ENCODE measurements at regions not wholly inside any gene's neighbourhood (a gene's known extent, or its start where the extent isn't known, plus 50 kb on each side); places are given as distances from the start of the nearest gene placed in this dataset.

GRCh38 chr5:24850926-24851486 lies 206.2 kb upstream of the CDH10 start:
- TF ChIP-seq GATA1 (IDR thresholded peaks at IDR 0.05; ENCODE audit: low read depth, low read length) = no peak
- no peak for TF ChIP-seq POLR2A (IDR thresholded peaks at IDR 0.05; ENCODE audit: low read length)
- DNase-seq = no peak

- TF ChIP-seq POLR2A (IDR thresholded peaks at IDR 0.05; ENCODE audit: low read length) = no peak
- no peak for TF ChIP-seq GATA1 (IDR thresholded peaks at IDR 0.05; ENCODE audit: low read depth, low read length)
- DNase-seq = no peak
These were observed 204.4 kb upstream of the CDH10 start for GRCh38 chr5:24849210-24849609.

GRCh38 chr5:24831989-24832388 lies 187.2 kb upstream of the CDH10 start:
- TF ChIP-seq POLR2A (IDR thresholded peaks at IDR 0.05; ENCODE audit: low read length) = no peak
- TF ChIP-seq GATA1 (IDR thresholded peaks at IDR 0.05; ENCODE audit: low read depth, low read length) = no peak

GRCh38 chr5:24823625-24824024 lies 178.8 kb upstream of the CDH10 start:
- no peak for DNase-seq
- TF ChIP-seq GATA1 (IDR thresholded peaks at IDR 0.05; ENCODE audit: low read depth, low read length) (no peak), POLR2A (IDR thresholded peaks at IDR 0.05; ENCODE audit: low read length) (no peak)

More at GRCh38 chr5:24831989-24832388, 187.2 kb upstream of the CDH10 start:
- no peak for DNase-seq

GRCh38 chr5:24819841-24820240 lies 175.1 kb upstream of the CDH10 start:
- TF ChIP-seq GATA1 (IDR thresholded peaks at IDR 0.05; ENCODE audit: low read depth, low read length) (no peak), POLR2A (IDR thresholded peaks at IDR 0.05; ENCODE audit: low read length) (no peak)
- DNase-seq = no peak

GRCh38 chr5:24817966-24818365 lies 173.2 kb upstream of the CDH10 start:
- no peak for DNase-seq
- TF ChIP-seq POLR2A (IDR thresholded peaks at IDR 0.05; ENCODE audit: low read length) (no peak), GATA1 (IDR thresholded peaks at IDR 0.05; ENCODE audit: low read depth, low read length) (no peak)

- DNase-seq = no peak
- no peak for TF ChIP-seq GATA1 (IDR thresholded peaks at IDR 0.05; ENCODE audit: low read depth, low read length)
- TF ChIP-seq POLR2A (IDR thresholded peaks at IDR 0.05; ENCODE audit: low read length) = no peak
These were observed 171.4 kb upstream of the CDH10 start for GRCh38 chr5:24816206-24816605.

- TF ChIP-seq GATA1 (IDR thresholded peaks at IDR 0.05; ENCODE audit: low read depth, low read length) (no peak), POLR2A (IDR thresholded peaks at IDR 0.05; ENCODE audit: low read length) (no peak)
- DNase-seq = no peak
These were observed 160.5 kb upstream of the CDH10 start for GRCh38 chr5:24805230-24805629.

- no peak for DNase-seq
- TF ChIP-seq GATA1 (IDR thresholded peaks at IDR 0.05; ENCODE audit: low read depth, low read length) (no peak), POLR2A (IDR thresholded peaks at IDR 0.05; ENCODE audit: low read length) (no peak)
These were observed 159.5 kb upstream of the CDH10 start for GRCh38 chr5:24804221-24804681.

GRCh38 chr5:24791326-24791725 lies 146.5 kb upstream of the CDH10 start:
- DNase-seq = no peak
- TF ChIP-seq GATA1 (IDR thresholded peaks at IDR 0.05; ENCODE audit: low read depth, low read length) (no peak), POLR2A (IDR thresholded peaks at IDR 0.05; ENCODE audit: low read length) (no peak)

- TF ChIP-seq POLR2A (IDR thresholded peaks at IDR 0.05; ENCODE audit: low read length) (no peak), GATA1 (IDR thresholded peaks at IDR 0.05; ENCODE audit: low read depth, low read length) (no peak)
- no peak for DNase-seq
These were observed 145.0 kb upstream of the CDH10 start for GRCh38 chr5:24789611-24790351.

GRCh38 chr5:24788829-24789514 lies 144.2 kb upstream of the CDH10 start:
- no peak for DNase-seq
- no peak for TF ChIP-seq GATA1 (IDR thresholded peaks at IDR 0.05; ENCODE audit: low read depth, low read length)
- no peak for TF ChIP-seq POLR2A (IDR thresholded peaks at IDR 0.05; ENCODE audit: low read length)

- TF ChIP-seq GATA1 (IDR thresholded peaks at IDR 0.05; ENCODE audit: low read depth, low read length) (no peak), POLR2A (IDR thresholded peaks at IDR 0.05; ENCODE audit: low read length) (no peak)
- no peak for DNase-seq
These were observed 141.3 kb upstream of the CDH10 start for GRCh38 chr5:24786108-24786507.

GRCh38 chr5:24783596-24783995 lies 138.8 kb upstream of the CDH10 start:
- DNase-seq = no peak
- TF ChIP-seq POLR2A (IDR thresholded peaks at IDR 0.05; ENCODE audit: low read length) = no peak
- no peak for TF ChIP-seq GATA1 (IDR thresholded peaks at IDR 0.05; ENCODE audit: low read depth, low read length)

Measured in erythroblast (primary cell).